ENCODE measurements at regions not wholly inside any gene's neighbourhood (a gene's known extent, or its start where the extent isn't known, plus 50 kb on each side); places are given as distances from the start of the nearest gene placed in this dataset.

DNA sequence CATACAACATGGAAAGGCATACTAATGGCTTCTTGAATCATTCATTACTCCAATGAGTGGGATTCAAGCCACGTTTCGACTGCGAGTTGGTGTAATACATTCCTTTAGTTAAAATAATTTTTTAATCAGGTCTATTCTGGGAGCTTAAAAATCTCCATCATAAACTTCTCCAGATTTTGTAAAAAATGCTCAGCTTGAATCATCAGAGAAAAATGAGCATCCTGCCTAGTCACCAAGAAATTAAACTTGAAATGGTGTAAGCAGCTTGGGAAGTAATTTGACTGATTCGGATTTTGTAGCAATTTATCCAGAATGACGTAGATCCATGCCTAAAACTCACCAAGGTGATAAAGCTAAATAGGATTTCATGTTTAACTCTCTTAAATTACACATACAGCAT lies 165.7 kb downstream of the SLCO4C1 start:
- TF ChIP-seq, protein P1, sequence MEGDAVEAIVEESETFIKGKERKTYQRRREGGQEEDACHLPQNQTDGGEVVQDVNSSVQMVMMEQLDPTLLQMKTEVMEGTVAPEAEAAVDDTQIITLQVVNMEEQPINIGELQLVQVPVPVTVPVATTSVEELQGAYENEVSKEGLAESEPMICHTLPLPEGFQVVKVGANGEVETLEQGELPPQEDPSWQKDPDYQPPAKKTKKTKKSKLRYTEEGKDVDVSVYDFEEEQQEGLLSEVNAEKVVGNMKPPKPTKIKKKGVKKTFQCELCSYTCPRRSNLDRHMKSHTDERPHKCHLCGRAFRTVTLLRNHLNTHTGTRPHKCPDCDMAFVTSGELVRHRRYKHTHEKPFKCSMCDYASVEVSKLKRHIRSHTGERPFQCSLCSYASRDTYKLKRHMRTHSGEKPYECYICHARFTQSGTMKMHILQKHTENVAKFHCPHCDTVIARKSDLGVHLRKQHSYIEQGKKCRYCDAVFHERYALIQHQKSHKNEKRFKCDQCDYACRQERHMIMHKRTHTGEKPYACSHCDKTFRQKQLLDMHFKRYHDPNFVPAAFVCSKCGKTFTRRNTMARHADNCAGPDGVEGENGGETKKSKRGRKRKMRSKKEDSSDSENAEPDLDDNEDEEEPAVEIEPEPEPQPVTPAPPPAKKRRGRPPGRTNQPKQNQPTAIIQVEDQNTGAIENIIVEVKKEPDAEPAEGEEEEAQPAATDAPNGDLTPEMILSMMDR (IDR thresholded peaks at IDR 0.05; ENCODE audit: low read depth, low read length), result no peak
- no peaks in the 10 kb centered on the region for H3K4me1 ChIP-seq (ENCODE audit: low read depth)
- H3K36me3 ChIP-seq, result no peaks in the 10 kb centered on the region
- no peaks in the 10 kb centered on the region for H3K27me3 ChIP-seq
- H3K4me3 ChIP-seq, result no peak overlapping the region
- no peak for DNase-seq (ENCODE audit: low read depth in 1 of 2, low spot score in 1 of 2)
- no peaks in the 10 kb centered on the region for H3K9me3 ChIP-seq (ENCODE audit: low read depth)
- no peak overlapping the region for H3K27ac ChIP-seq

DNA sequence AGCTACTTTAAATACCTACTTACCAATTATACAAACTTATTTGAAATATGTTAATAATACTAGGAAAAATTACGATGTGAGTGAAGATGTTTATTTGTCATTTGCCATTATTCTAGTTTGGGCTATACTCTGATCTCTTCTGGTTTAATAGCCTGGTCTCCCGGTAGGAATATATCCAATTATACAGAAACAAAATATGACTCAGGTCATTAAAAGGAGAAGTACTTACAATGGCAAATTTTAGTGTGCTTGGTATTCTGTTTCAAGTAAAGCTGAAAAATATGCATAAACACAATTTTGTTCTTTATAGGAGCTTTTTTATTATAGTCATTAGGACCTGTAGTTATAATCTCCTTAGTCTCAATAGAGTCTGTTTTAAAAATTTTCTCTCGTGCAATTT lies 176.8 kb downstream of the SLCO4C1 start:
- TF ChIP-seq, protein P1 (IDR thresholded peaks at IDR 0.05; ENCODE audit: low read depth, low read length), result no peak
- H3K27me3 ChIP-seq, result no peaks in the 10 kb centered on the region
- H3K27ac ChIP-seq, result no peak overlapping the region
- no peaks in the 10 kb centered on the region for H3K9me3 ChIP-seq (ENCODE audit: low read depth)
- no peaks in the 10 kb centered on the region for H3K4me1 ChIP-seq (ENCODE audit: low read depth)
- no peak for DNase-seq (ENCODE audit: low read depth in 1 of 2, low spot score in 1 of 2)
- H3K4me3 ChIP-seq, result no peak overlapping the region
- no peaks in the 10 kb centered on the region for H3K36me3 ChIP-seq

DNA sequence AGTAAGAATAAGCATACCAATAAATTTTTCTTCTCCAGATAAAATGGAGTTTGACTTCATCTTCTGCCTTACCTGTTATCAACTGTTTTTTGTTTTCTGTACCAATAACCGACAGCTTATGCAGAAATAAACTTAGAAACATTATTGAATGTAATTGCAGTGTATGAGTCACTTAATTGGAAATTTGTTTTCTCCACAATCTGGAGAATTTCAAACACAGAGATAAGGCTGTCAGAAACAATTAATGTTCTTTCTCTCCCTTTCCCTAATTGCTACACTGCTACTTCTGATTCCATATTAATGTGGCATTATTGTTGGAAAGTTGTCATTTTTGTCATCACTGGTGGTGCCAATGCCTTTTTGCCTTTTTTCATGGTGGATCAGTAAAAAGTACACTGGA lies 180.3 kb downstream of the SLCO4C1 start:
- H3K4me3 ChIP-seq, result no peak overlapping the region
- no peaks in the 10 kb centered on the region for H3K4me1 ChIP-seq (ENCODE audit: low read depth)
- H3K36me3 ChIP-seq, result no peaks in the 10 kb centered on the region
- DNase-seq (ENCODE audit: low read depth in 1 of 2, low spot score in 1 of 2), result no peak
- H3K9me3 ChIP-seq (ENCODE audit: low read depth), result no peaks in the 10 kb centered on the region
- H3K27me3 ChIP-seq, result no peaks in the 10 kb centered on the region
- TF ChIP-seq, protein P1 (IDR thresholded peaks at IDR 0.05; ENCODE audit: low read depth, low read length), result no peak
- H3K27ac ChIP-seq, result no peak overlapping the region

DNA sequence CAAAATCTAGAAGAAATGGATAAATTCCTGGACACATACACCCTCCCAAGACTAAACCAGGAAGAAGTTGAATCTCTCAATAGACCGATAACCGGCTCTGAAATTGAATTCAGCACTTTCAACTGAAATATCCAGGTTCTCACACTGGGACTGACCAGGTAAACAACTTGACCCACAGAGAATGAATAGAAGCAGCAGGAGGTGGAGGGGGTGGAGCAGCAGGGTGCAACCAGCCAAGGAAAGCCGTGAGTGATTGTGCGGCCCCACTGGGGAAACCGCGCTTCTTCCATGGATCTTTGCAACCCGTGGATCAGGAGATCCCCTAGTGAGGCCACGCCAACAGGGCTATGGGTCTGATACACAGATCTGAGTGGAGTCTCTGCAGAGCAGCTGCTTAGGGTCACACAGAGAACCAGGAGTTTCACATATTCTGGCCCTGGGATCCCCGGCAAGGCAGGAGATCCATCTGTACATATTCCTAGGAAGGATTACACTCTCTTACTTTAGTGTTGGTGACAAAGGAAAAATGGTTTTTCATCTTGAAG lies 181.5 kb downstream of the SLCO4C1 start:
- Histone ChIP-seq H3K4me3 (no peak overlapping the region), H3K9me3 (ENCODE audit: low read depth) (no peaks in the 10 kb centered on the region), H3K27ac (no peak overlapping the region), H3K4me1 (ENCODE audit: low read depth) (no peaks in the 10 kb centered on the region), H3K36me3 (no peaks in the 10 kb centered on the region), H3K27me3 (no peaks in the 10 kb centered on the region)
- TF ChIP-seq, protein P1 (IDR thresholded peaks at IDR 0.05; ENCODE audit: low read depth, low read length), result no peak
- no peak for DNase-seq (ENCODE audit: low read depth in 1 of 2, low spot score in 1 of 2)

DNA sequence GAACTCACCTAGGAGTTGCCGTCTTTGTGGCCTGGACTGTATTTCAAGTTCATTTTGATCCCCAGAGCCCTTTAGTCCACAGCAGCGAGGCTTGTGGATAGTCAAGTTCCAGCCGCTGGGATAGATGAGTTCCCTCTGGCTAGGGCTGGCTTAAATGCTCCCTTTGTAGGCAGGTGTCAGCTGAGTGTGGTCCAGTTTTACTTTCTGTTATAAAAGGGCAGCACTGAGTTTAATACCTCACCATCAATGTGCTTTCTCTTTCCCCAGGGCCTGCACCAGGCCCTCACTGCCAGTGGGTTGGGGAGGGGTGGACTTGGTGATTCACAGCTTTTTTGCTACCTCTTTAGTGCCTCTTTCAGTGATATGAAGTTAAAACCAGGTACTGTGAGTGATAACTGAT lies 188.2 kb downstream of the SLCO4C1 start:
- no peaks in the 10 kb centered on the region for H3K4me1 ChIP-seq (ENCODE audit: low read depth)
- H3K27ac ChIP-seq, result no peak overlapping the region
- H3K36me3 ChIP-seq, result no peaks in the 10 kb centered on the region
- no peaks in the 10 kb centered on the region for H3K27me3 ChIP-seq
- TF ChIP-seq, protein P1 (IDR thresholded peaks at IDR 0.05; ENCODE audit: low read depth, low read length), result no peak
- H3K9me3 ChIP-seq (ENCODE audit: low read depth), result no peaks in the 10 kb centered on the region
- no peak for DNase-seq (ENCODE audit: low read depth in 1 of 2, low spot score in 1 of 2)
- no peak overlapping the region for H3K4me3 ChIP-seq

DNA sequence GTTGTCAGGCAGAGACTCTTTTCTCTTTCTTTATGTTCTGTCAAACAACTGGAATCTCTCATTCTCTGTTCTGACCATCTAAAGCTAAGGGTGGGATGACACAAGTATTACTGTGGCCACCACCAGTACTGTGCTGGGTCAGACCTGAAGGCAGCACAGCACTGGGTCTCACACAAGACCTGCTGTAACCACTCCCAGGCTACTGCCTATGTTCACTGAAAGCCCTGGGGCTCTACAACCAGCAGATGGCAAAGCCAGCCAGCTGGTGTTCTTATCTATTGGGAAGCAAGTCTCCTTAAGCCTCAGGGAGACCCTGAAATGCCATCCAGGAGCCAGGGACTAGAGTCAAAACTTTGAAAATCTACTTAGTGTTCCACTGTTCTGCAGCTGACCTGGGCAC lies 189.5 kb downstream of the SLCO4C1 start:
- DNase-seq (ENCODE audit: low read depth in 1 of 2, low spot score in 1 of 2), result no peak
- Histone ChIP-seq H3K4me3 (no peak overlapping the region), H3K36me3 (no peaks in the 10 kb centered on the region), H3K9me3 (ENCODE audit: low read depth) (no peaks in the 10 kb centered on the region), H3K27me3 (no peaks in the 10 kb centered on the region), H3K27ac (no peak overlapping the region), H3K4me1 (ENCODE audit: low read depth) (no peaks in the 10 kb centered on the region)
- TF ChIP-seq, protein P1 (IDR thresholded peaks at IDR 0.05; ENCODE audit: low read depth, low read length), result no peak

All from cardiac muscle cell (in vitro differentiated cells and primary cell).